MM.1S (cell line): ENCODE measurements at regions not wholly inside any gene's neighbourhood (a gene's known extent, or its start where the extent isn't known, plus 50 kb on each side); places are given as distances from the start of the nearest gene placed in this dataset.

Source experiments
- CTCF ChIP-seq: fragments of 300-600 bp; sonication (generic); IDR thresholded peaks from 2 replicates; pipeline ENCODE4 v1.5.1; 2016; ENCODE audit warnings: antibody characterized with exemption, low read length, mixed read lengths
- EZH2 ChIP-seq: fragments of 300-600 bp; sonication (generic); optimal IDR thresholded peaks from 2 replicates; pipeline ENCODE3; 2017; ENCODE audit warnings: low read depth, mild to moderate bottlenecking, antibody characterized with exemption, low read length, mixed read lengths

GRCh38 chr18:72634500-72634899, 90.4 kb upstream of the CBLN2 start:
- TF ChIP-seq CTCF (no peak), EZH2 (no peak)
